CD8-positive, alpha-beta memory T cell (primary cell): ENCODE measurements at regions not wholly inside any gene's neighbourhood (a gene's known extent, or its start where the extent isn't known, plus 50 kb on each side); places are given as distances from the start of the nearest gene placed in this dataset.

Experiments
- CTCF ChIA-PET: fragments of 350-600 bp; sonication (Branson Sonifier 250); formaldehyde crosslinking; loops from one replicate; lab custom pipeline; 2021; ENCODE audit warnings: antibody characterized with exemption; lab: Charles Lee
- POLR2A ChIA-PET: fragments of 350-600 bp; sonication (Branson Sonifier 250); formaldehyde crosslinking; loops from one replicate; lab custom pipeline; 2021; ENCODE audit warnings: antibody characterized with exemption; lab: Charles Lee
- DNase-seq, 5 donors: peaks; one replicate each; pipeline versions ENCODE4 v3.0.0 to v3.0.0-alpha.2; 2020 to 2022; ENCODE audit warnings: mixed read lengths in 1 of 5
- H3K27ac ChIP-seq: one replicate; pipeline ENCODE4 v1.7.0; 2013; ENCODE audit warnings: low read depth, mild to moderate bottlenecking, low read length, moderate library complexity
- H3K27me3 ChIP-seq: 2 replicates; pipeline ENCODE4 v1.7.0; 2013; ENCODE audit warnings: low read length, mild to moderate bottlenecking; ENCODE audit not compliant: insufficient read depth, poor library complexity, severe bottlenecking
- H3K36me3 ChIP-seq: 2 replicates; pipeline ENCODE4 v1.7.0; 2013; ENCODE audit warnings: mild to moderate bottlenecking, low read length, moderate library complexity; ENCODE audit not compliant: insufficient read depth
- H3K4me1 ChIP-seq: 2 replicates; pipeline ENCODE4 v1.7.0; 2013; ENCODE audit warnings: mild to moderate bottlenecking, low read length, moderate library complexity; ENCODE audit not compliant: insufficient read depth
- H3K4me3 ChIP-seq: 2 replicates; pipeline ENCODE4 v1.7.0; 2013; ENCODE audit warnings: mild to moderate bottlenecking, low read length
- H3K9me3 ChIP-seq: 2 replicates; pipeline ENCODE4 v1.7.0; 2013; ENCODE audit warnings: mild to moderate bottlenecking, low read length
- H3K27ac Mint-ChIP-seq, 8 donors: one replicate each; pipeline ENCODE4 v1.8.0; 2020 to 2021; ENCODE audit warnings: mixed read lengths in 8 of 8, mild to moderate bottlenecking in 6 of 8, inconsistent platforms in 3 of 8, moderate library complexity in 3 of 8
- H3K27me3 Mint-ChIP-seq, 2 donors: one replicate each; pipeline ENCODE4 v1.8.0; 2020 to 2021; ENCODE audit warnings: mixed read lengths in 2 of 2, mild to moderate bottlenecking in 1 of 2, moderate library complexity in 1 of 2
- H3K36me3 Mint-ChIP-seq, 3 donors: one replicate each; pipeline ENCODE4 v1.8.0; 2020 to 2021; ENCODE audit warnings: mixed read lengths in 3 of 3, inconsistent platforms in 1 of 3, mild to moderate bottlenecking in 1 of 3
- H3K4me1 Mint-ChIP-seq, 3 donors: one replicate each; pipeline ENCODE4 v1.8.0; 2020 to 2021; ENCODE audit warnings: mixed read lengths in 3 of 3, inconsistent platforms in 1 of 3, mild to moderate bottlenecking in 1 of 3
- H3K4me3 Mint-ChIP-seq, 7 donors: one replicate each; pipeline ENCODE4 v1.8.0; 2020 to 2021; ENCODE audit warnings: mixed read lengths in 7 of 7, mild to moderate bottlenecking in 6 of 7, moderate library complexity in 4 of 7, inconsistent platforms in 2 of 7
- H3K9me3 Mint-ChIP-seq, 5 donors: one replicate each; pipeline ENCODE4 v1.8.0; 2020 to 2022; ENCODE audit warnings: mixed read lengths in 5 of 5, mild to moderate bottlenecking in 3 of 5, moderate library complexity in 2 of 5, inconsistent platforms in 1 of 5

DNA sequence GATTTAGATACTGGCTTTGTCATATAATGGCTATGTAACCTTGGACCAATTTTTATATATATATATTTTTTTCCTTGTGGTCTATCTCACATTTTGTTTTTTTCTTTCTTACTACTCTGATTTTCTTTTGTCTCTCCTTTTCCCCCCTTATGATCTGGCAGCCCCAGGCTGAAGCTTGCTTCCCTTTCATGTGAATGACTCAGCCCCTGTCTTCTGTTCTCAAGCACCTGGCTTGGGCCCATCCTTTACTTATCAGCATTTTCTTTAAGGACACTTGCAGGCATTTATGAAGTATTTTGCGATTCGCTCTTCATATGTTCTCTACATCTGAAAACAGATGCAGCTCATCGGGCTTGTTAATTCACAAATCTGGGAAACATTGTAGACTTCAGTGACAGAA, 163.6 kb downstream of the SPRY2 start:
- Histone ChIP-seq H3K4me3 (no peak overlapping the region), H3K27me3 (no peaks in the 10 kb centered on the region), H3K36me3 (no peaks in the 10 kb centered on the region), H3K27ac (no peak overlapping the region), H3K4me1 (no peaks in the 10 kb centered on the region), H3K9me3 (no peaks in the 10 kb centered on the region)
- ChIA-PET CTCF (no interaction called here), POLR2A (no interaction called here)
- no peak overlapping the region for H3K4me3 Mint-ChIP-seq
- H3K27ac Mint-ChIP-seq, result no peak overlapping the region
- H3K36me3 Mint-ChIP-seq, result no peaks in the 10 kb centered on the region
- peaks cover 0 to 4% (median 0%) of the 10 kb centered on the region in 5 donors for H3K9me3 Mint-ChIP-seq
- no peaks in the 10 kb centered on the region for H3K4me1 Mint-ChIP-seq
- no peak for DNase-seq
- peaks cover 0 to 2% of the 10 kb centered on the region in 2 donors for H3K27me3 Mint-ChIP-seq

DNA sequence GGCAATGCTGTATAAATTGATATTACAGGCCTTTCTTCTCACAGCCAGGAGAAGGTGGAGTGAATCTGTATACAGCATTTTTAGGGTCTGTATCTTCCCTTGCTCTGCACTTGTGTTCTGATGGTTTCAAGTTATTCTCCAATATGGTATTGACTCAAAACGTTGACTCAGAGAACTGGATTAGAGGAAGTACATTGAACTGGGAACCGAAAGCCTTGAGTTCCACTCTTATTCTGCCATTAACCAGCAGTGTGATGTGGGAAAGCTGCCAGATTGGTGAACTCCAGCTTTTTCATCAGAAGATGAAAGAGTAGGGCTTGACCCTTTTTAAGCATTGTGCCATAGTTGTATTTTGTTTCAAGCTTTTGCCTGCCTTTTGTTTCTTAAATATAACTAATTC, 167.7 kb downstream of the SPRY2 start:
- Histone ChIP-seq H3K4me1 (no peaks in the 10 kb centered on the region), H3K36me3 (no peaks in the 10 kb centered on the region), H3K27ac (no peak overlapping the region), H3K9me3 (no peaks in the 10 kb centered on the region), H3K4me3 (no peak overlapping the region), H3K27me3 (no peaks in the 10 kb centered on the region)
- Mint-ChIP-seq H3K9me3 (peaks cover 0 to 4% (median 0%) of the 10 kb centered on the region in 5 donors), H3K27me3 (peaks cover 0 to 2% of the 10 kb centered on the region in 2 donors), H3K4me1 (no peaks in the 10 kb centered on the region), H3K4me3 (no peak overlapping the region), H3K36me3 (no peaks in the 10 kb centered on the region), H3K27ac (no peak overlapping the region)
- ChIA-PET CTCF (no interaction called here), POLR2A (no interaction called here)
- DNase-seq, result no peak

DNA sequence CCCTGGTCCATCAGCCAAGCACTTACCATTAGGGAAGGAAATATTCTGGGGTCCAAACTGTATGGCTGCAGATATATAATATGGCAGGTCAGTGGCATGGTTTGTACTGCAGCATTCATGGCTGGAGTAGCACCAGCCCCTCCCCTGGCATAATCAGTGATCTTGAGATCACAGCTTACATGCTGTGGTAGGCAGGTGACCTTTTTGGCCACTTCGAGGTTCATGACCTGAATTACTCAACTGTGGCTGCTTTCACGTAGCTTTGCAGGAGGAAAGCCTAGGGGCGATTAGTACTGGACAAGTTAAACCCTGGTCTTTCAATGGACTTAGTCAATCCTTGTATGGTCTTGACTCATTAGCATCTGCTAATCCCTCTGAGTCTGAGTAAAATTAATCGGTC, 169.8 kb downstream of the SPRY2 start:
- H3K4me3 ChIP-seq, result no peak overlapping the region
- ChIA-PET POLR2A (no interaction called here), CTCF (no interaction called here)
- H3K27ac ChIP-seq, result no peak overlapping the region
- H3K4me1 ChIP-seq, result no peaks in the 10 kb centered on the region
- Mint-ChIP-seq H3K4me1 (no peaks in the 10 kb centered on the region), H3K27ac (no peak overlapping the region), H3K36me3 (no peaks in the 10 kb centered on the region), H3K4me3 (no peak overlapping the region), H3K9me3 (peaks cover 0 to 4% (median 0%) of the 10 kb centered on the region in 5 donors), H3K27me3 (peaks cover 0 to 2% of the 10 kb centered on the region in 2 donors)
- no peak for DNase-seq
- H3K27me3 ChIP-seq, result no peaks in the 10 kb centered on the region
- H3K9me3 ChIP-seq, result no peaks in the 10 kb centered on the region
- no peaks in the 10 kb centered on the region for H3K36me3 ChIP-seq

DNA sequence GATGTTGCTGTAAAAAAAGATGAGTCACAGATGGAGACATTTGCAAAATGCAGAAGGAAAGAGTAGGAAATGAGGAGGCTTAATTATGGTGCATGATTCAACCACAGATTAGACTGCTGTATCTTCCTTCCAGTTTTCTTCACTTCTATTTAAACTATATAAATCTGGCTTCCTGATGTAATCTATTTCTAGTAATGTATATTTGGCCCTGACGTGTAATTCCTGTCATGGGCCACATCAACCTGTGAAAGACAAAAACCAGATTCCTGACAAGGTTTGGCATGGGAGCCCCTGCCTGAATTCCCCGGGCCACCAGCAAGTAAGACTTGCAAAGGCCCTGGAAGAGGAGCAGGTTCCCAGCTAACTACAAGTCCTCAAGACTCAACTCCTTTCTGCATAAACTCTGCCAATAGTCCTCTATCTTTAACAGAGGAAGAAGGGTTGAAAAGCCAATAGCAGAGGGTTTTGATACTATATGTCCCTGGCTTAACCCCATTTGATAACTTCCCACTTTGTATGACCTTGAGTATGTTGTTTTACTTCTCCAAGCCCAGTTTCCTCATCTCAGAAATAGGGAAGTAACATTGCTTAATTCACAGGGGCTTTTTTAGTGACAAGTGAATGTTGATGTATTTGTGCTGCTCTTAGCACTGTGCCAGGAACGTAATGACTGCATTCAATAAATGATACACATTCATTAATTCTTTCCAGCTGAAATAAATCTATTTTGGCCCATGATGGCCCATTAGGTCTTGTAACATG, 172.7 kb downstream of the SPRY2 start:
- CTCF ChIA-PET, result no interaction called here
- no peaks in the 10 kb centered on the region for H3K36me3 ChIP-seq
- no peak overlapping the region for H3K4me3 ChIP-seq
- Mint-ChIP-seq H3K4me3 (no peak overlapping the region), H3K9me3 (peaks cover 0 to 2% (median 0%) of the 10 kb centered on the region in 5 donors), H3K27ac (no peak overlapping the region), H3K27me3 (peaks cover 0 to 2% of the 10 kb centered on the region in 2 donors), H3K36me3 (no peaks in the 10 kb centered on the region), H3K4me1 (peaks cover 0 to 4% (median 0%) of the 10 kb centered on the region in 3 donors)
- H3K9me3 ChIP-seq, result no peaks in the 10 kb centered on the region
- H3K27ac ChIP-seq, result no peak overlapping the region
- H3K4me1 ChIP-seq, result no peaks in the 10 kb centered on the region
- POLR2A ChIA-PET, result no interaction called here
- no peak for DNase-seq
- H3K27me3 ChIP-seq, result no peaks in the 10 kb centered on the region

DNA sequence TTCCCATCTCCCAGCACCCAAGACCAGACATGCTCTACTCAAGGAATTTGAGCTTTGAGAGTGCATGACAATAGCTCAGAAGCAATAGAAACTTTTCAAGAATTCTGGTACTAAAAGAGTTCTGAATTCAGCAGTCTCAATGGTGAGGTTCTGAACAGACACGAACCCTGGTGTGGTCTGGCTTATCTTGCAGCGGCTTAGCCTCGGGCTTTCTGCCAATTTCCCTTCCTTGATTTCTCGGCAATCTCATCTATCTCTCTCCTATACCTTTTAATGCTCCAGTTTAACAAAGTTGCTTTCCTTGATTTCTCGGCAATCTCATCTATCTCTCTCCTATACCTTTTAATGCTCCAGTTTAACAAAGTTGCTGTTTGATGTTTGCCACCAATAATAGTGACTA, 174.6 kb downstream of the SPRY2 start:
- Histone ChIP-seq H3K4me3 (no peak overlapping the region), H3K9me3 (no peaks in the 10 kb centered on the region), H3K27me3 (no peaks in the 10 kb centered on the region), H3K27ac (no peak overlapping the region), H3K36me3 (no peaks in the 10 kb centered on the region), H3K4me1 (no peaks in the 10 kb centered on the region)
- Mint-ChIP-seq H3K27me3 (no peaks in the 10 kb centered on the region), H3K27ac (no peak overlapping the region), H3K4me1 (peaks cover 0 to 4% (median 0%) of the 10 kb centered on the region in 3 donors), H3K36me3 (no peaks in the 10 kb centered on the region), H3K9me3 (peaks cover 0 to 2% (median 0%) of the 10 kb centered on the region in 5 donors), H3K4me3 (no peak overlapping the region)
- ChIA-PET POLR2A (no interaction called here), CTCF (no interaction called here)
- DNase-seq, result no peak

DNA sequence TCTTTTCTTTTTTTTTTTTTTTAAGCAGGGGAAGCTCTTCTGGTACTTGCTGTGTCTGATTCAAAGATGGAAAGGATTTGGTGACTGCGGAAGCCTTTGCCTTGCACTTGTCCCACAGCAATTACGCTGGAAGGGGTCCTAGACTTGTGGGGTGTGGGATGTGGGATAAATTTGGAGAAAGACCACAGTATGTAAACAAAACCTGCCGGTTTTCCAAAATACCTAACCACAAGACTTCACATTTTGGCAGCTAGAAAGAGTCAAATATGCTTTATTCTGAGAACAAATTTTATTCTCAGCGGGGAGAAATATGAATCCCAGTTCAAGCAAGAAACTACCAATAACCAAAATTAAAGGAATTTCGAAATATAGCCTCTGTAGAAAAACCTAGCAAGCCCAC, 176.5 kb downstream of the SPRY2 start:
- Histone ChIP-seq H3K27me3 (no peaks in the 10 kb centered on the region), H3K4me1 (no peaks in the 10 kb centered on the region), H3K27ac (no peak overlapping the region), H3K9me3 (no peaks in the 10 kb centered on the region), H3K4me3 (no peak overlapping the region), H3K36me3 (no peaks in the 10 kb centered on the region)
- peak overlapping the region in 1 of 8 donors; percentile 8 for H3K27ac Mint-ChIP-seq
- ChIA-PET POLR2A (no interaction called here), CTCF (no interaction called here)
- no peaks in the 10 kb centered on the region for H3K27me3 Mint-ChIP-seq
- H3K36me3 Mint-ChIP-seq, result no peaks in the 10 kb centered on the region
- DNase-seq, result no peak
- peaks cover 0 to 2% (median 0%) of the 10 kb centered on the region in 5 donors for H3K9me3 Mint-ChIP-seq
- no peak overlapping the region for H3K4me3 Mint-ChIP-seq
- H3K4me1 Mint-ChIP-seq, result peaks cover 0 to 4% (median 0%) of the 10 kb centered on the region in 3 donors

DNA sequence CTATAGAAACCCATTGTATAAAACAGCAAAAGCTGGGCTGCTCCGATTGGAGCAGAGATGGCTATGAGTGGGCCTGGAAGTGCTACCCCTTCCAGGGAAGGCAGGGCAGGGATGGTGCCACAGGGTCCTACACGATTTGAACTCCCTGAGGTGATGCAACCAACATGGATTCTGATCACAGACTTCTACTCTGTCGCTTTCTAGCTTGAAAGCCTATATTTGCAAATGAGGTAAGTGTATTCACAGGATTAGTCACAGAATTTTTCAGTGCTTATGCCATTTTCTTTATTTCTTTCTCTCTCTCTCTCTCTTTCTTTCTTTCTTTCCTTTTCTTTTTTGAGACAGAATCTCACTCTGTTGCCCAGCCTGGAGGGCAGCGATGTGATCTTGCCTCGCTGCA, 179.0 kb downstream of the SPRY2 start:
- no peaks in the 10 kb centered on the region for H3K36me3 ChIP-seq
- H3K4me1 ChIP-seq, result no peaks in the 10 kb centered on the region
- H3K9me3 ChIP-seq, result no peaks in the 10 kb centered on the region
- Mint-ChIP-seq H3K36me3 (no peaks in the 10 kb centered on the region), H3K27me3 (no peaks in the 10 kb centered on the region), H3K4me1 (peaks cover 0 to 4% (median 0%) of the 10 kb centered on the region in 3 donors), H3K9me3 (peaks cover 0 to 2% (median 0%) of the 10 kb centered on the region in 5 donors), H3K27ac (no peak overlapping the region), H3K4me3 (no peak overlapping the region)
- H3K27ac ChIP-seq, result no peak overlapping the region
- ChIA-PET CTCF (no interaction called here), POLR2A (no interaction called here)
- H3K4me3 ChIP-seq, result no peak overlapping the region
- H3K27me3 ChIP-seq, result no peaks in the 10 kb centered on the region
- no peak for DNase-seq

DNA sequence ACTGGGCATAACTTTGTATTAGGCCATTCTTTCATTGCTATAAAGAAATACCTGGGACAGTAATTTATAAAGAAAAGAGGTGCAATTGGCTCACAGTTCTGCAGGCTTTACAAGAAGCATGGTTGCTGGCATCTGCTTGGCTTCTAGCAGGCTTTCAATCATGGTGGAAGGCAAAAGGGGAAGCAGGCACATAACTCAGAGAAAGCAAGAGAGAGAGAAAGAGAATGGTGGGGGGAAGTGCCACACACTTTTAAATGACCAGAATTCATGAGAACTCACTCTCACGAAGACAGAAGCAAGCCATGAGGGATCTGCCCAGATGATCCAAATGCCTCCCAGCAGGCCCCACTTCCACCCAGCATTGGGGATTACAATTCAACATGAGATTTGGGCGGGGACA, 179.7 kb downstream of the SPRY2 start:
- no peak overlapping the region for H3K4me3 Mint-ChIP-seq
- no peak for DNase-seq
- H3K27ac Mint-ChIP-seq, result no peak overlapping the region
- H3K9me3 Mint-ChIP-seq, result peaks cover 0 to 3% (median 0%) of the 10 kb centered on the region in 5 donors
- no peaks in the 10 kb centered on the region for H3K27me3 Mint-ChIP-seq
- Histone ChIP-seq H3K4me3 (no peak overlapping the region), H3K36me3 (no peaks in the 10 kb centered on the region), H3K27me3 (no peaks in the 10 kb centered on the region), H3K4me1 (no peaks in the 10 kb centered on the region), H3K27ac (no peak overlapping the region), H3K9me3 (no peaks in the 10 kb centered on the region)
- H3K36me3 Mint-ChIP-seq, result no peaks in the 10 kb centered on the region
- H3K4me1 Mint-ChIP-seq, result peaks cover 0 to 4% (median 0%) of the 10 kb centered on the region in 3 donors
- POLR2A ChIA-PET, result no interaction called here
- CTCF ChIA-PET, result no interaction called here
